GM12878 (cell line): ENCODE measurements at regions not wholly inside any gene's neighbourhood (a gene's known extent, or its start where the extent isn't known, plus 50 kb on each side); places are given as distances from the start of the nearest gene placed in this dataset.
A peak's percentile ranks its signal among the peaks of the same experiment; 100 is the strongest.

Experiments
- ATAC-seq: fragments of 200-7000 bp; cut with Tn5 transposase; 3 replicates; pipeline ENCODE4 v1.9.1; 2020; ENCODE audit warnings: mild to moderate bottlenecking, moderate library complexity
- BruUV-seq: library from RNA; stranded (reverse); fragments of 400-500 nt; replicated peaks from 2 replicates; lab custom pipeline; 2021; lab: Mats Ljungman, UMichigan
- CTCF ChIA-PET: fragments of 300-600 bp; sonication (Branson Sonifier 250); formaldehyde crosslinking; extraction: SDS; loops from one replicate; lab custom pipeline; 2021; ENCODE audit warnings: inconsistent platforms; lab: Yijun Ruan, JAX
- POLR2A ChIA-PET: fragments of 350-600 bp; formaldehyde crosslinking; extraction: SDS; loops from one replicate; lab custom pipeline; 2021; ENCODE audit warnings: inconsistent platforms; lab: Charles Lee
- RAD21 ChIA-PET: fragments of 300-600 bp; sonication (Branson Sonifier 250); formaldehyde crosslinking; loops from one replicate; lab custom pipeline; 2023; ENCODE audit warnings: antibody characterized with exemption; ENCODE audit not compliant: unreplicated experiment; lab: Charles Lee
- SMC1A ChIA-PET: fragments of 300-600 bp; sonication (Branson Sonifier 250); formaldehyde crosslinking; loops from one replicate; lab custom pipeline; 2023; ENCODE audit not compliant: unreplicated experiment, uncharacterized antibody; lab: Charles Lee
- DNase-seq: peaks from one replicate; pipeline ENCODE4 v3.0.0-alpha.2; 2011; ENCODE audit warnings: low read depth, low spot score
- FAIRE-seq: peaks from 3 replicates; lab custom pipeline; 2011; peaks lifted over from hg19 to GRCh38; lab: Jason Lieb, UNC
- H2AFZ ChIP-seq: 2 replicates; pipeline ENCODE4 v1.6.0; 2011; ENCODE audit warnings: low read depth, low read length, control low read depth; ENCODE audit not compliant: control insufficient read depth
- H3K27ac ChIP-seq: 2 replicates; pipeline ENCODE4 v1.5.1; 2011; ENCODE audit warnings: control low read depth; ENCODE audit not compliant: control insufficient read depth, insufficient read depth
- H3K27me3 ChIP-seq, 2 experiments: replicated peaks in 1 of 2; 2 replicates each; pipeline versions ENCODE4 v1.6.0 to v1.6.1; 2011; ENCODE audit warnings: low read length in 1 of 2; ENCODE audit not compliant: control insufficient read depth in 2 of 2, insufficient read depth in 2 of 2
- H3K36me3 ChIP-seq, 2 experiments: 2 replicates each; pipeline ENCODE4 v1.5.1; 2011; ENCODE audit warnings: low read length in 1 of 2; ENCODE audit not compliant: control insufficient read depth in 2 of 2, insufficient read depth in 2 of 2
- H3K4me1 ChIP-seq: 2 replicates; pipeline ENCODE4 v1.6.1; 2011; ENCODE audit warnings: mild to moderate bottlenecking, low read length, moderate library complexity, mixed read lengths; ENCODE audit not compliant: control insufficient read depth, insufficient read depth
- H3K4me2 ChIP-seq: 2 replicates; pipeline ENCODE4 v1.6.0; 2011; ENCODE audit warnings: control low read depth; ENCODE audit not compliant: control insufficient read depth, insufficient read depth
- H3K4me3 ChIP-seq: fragments of 200-600 bp; sonication (generic); 2 replicates; pipeline ENCODE4 v1.5.1; 2016
- H3K79me2 ChIP-seq: 2 replicates; pipeline ENCODE4 v1.6.0; 2011; ENCODE audit warnings: low read length; ENCODE audit not compliant: control insufficient read depth, insufficient read depth
- H3K9ac ChIP-seq: 2 replicates; pipeline ENCODE4 v1.8.0; 2011; ENCODE audit warnings: low read length, control low read depth, mixed read lengths; ENCODE audit not compliant: control insufficient read depth, insufficient read depth
- H3K9me3 ChIP-seq: replicated peaks from 3 replicates; pipeline ENCODE4 v1.5.1; 2011; ENCODE audit warnings: mild to moderate bottlenecking, low read length; ENCODE audit not compliant: control insufficient read depth, insufficient read depth
- H4K20me1 ChIP-seq: 2 replicates; pipeline ENCODE4 v1.6.0; 2011; ENCODE audit not compliant: control insufficient read depth, insufficient read depth
- JUNB ChIP-seq: IDR thresholded peaks from 2 replicates; pipeline ENCODE4 v1.6.1; 2016; ENCODE audit warnings: antibody characterized with exemption, mild to moderate bottlenecking
- WGBS: methylation state at CpG from one replicate; pipeline ENCODE4 v1.1.6; 2016; ENCODE audit warnings: low lambda C conversion rate; ENCODE audit not compliant: insufficient replicate concordance, insufficient coverage; ENCODE audit errors: missing lambda C conversion rate; 5-methylcytosine and 5-hydroxymethylcytosine counted together
- in situ Hi-C: fragments of 300-500 bp; cut with MboI; formaldehyde crosslinking; loops from 9 replicates; pipeline ENCODE4 v1.14.3; 2018; ENCODE audit warnings: mixed read lengths
- intact Hi-C: fragments of 100-400 bp; cut with micrococcal nuclease; formaldehyde crosslinking; loops from one replicate; pipeline ENCODE4 v1.14.2; 2022; ENCODE audit not compliant: unreplicated experiment
- TF ChIP-seq, protein P1 (sequence below): fragments of 450-650 bp; formaldehyde crosslinking; IDR thresholded peaks from 2 replicates; pipeline ENCODE4 v1.4.0; 2020; ENCODE audit warnings: mild to moderate bottlenecking, moderate library complexity

DNA sequence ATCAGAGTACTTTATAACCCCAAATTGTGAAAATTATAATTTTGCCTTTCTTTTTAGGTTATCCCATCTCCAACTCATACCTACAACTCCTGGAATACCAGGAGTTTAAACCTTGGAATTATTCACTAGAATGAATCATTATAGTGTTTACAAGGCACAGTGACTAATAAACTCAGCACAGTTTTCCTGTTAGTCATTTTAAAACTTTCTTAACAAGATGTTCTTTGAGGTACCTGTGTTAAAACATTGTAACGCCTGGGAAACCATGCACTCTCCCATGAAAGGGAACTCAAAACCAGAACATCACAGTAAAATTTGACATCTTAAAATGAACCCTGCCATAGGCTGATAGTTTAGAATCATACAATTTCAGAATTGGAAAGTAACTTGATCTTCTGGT lies 132.4 kb upstream of the OSTN start:
- H2AFZ ChIP-seq: no peak overlapping the region
- H3K27ac ChIP-seq: no peak overlapping the region
- ChIA-PET RAD21 (no interaction called here), SMC1A (interaction anchor here (1.5 kb wide), 1 partner anchor 32 kb away, joined by 3 read pairs; no protein-coding TSS in a partner anchor), POLR2A (no interaction called here)
- in situ Hi-C loops (no loop called here), intact Hi-C loops (no loop called here)
- H3K79me2 ChIP-seq: no peaks in the 10 kb centered on the region
- peak; percentile 4 for DNase-seq
- no peak overlapping the region for H3K9ac ChIP-seq
- ATAC-seq: no peak
- no TSS peak for BruUV-seq
- no peak for FAIRE-seq
- no peak overlapping the region for H3K4me2 ChIP-seq
- WGBS: 5% methylated on average over 1 of the region's 1 CpG
- no peaks in the 10 kb centered on the region for H3K27me3 ChIP-seq
- TF ChIP-seq JUNB: peak; percentile 27; the same call in 1 of the 2 replicates
- TF ChIP-seq, protein P1, sequence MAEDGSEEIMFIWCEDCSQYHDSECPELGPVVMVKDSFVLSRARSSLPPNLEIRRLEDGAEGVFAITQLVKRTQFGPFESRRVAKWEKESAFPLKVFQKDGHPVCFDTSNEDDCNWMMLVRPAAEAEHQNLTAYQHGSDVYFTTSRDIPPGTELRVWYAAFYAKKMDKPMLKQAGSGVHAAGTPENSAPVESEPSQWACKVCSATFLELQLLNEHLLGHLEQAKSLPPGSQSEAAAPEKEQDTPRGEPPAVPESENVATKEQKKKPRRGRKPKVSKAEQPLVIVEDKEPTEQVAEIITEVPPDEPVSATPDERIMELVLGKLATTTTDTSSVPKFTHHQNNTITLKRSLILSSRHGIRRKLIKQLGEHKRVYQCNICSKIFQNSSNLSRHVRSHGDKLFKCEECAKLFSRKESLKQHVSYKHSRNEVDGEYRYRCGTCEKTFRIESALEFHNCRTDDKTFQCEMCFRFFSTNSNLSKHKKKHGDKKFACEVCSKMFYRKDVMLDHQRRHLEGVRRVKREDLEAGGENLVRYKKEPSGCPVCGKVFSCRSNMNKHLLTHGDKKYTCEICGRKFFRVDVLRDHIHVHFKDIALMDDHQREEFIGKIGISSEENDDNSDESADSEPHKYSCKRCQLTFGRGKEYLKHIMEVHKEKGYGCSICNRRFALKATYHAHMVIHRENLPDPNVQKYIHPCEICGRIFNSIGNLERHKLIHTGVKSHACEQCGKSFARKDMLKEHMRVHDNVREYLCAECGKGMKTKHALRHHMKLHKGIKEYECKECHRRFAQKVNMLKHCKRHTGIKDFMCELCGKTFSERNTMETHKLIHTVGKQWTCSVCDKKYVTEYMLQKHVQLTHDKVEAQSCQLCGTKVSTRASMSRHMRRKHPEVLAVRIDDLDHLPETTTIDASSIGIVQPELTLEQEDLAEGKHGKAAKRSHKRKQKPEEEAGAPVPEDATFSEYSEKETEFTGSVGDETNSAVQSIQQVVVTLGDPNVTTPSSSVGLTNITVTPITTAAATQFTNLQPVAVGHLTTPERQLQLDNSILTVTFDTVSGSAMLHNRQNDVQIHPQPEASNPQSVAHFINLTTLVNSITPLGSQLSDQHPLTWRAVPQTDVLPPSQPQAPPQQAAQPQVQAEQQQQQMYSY: no peak
- TF ChIP-seq, all 136 proteins: peak for 1
- Histone ChIP-seq H4K20me1 (no peaks in the 10 kb centered on the region), H3K4me3 (no peak overlapping the region), H3K36me3 (no peaks in the 10 kb centered on the region), H3K4me1 (no peaks in the 10 kb centered on the region), H3K9me3 (no peaks in the 10 kb centered on the region)
- CTCF ChIA-PET: interaction anchor here (2.6 kb wide), 1 partner anchor 16 kb away, joined by 8 read pairs; no protein-coding TSS in a partner anchor
